ENCODE measurements at regions not wholly inside any gene's neighbourhood (a gene's known extent, or its start where the extent isn't known, plus 50 kb on each side); places are given as distances from the start of the nearest gene placed in this dataset.

DNA sequence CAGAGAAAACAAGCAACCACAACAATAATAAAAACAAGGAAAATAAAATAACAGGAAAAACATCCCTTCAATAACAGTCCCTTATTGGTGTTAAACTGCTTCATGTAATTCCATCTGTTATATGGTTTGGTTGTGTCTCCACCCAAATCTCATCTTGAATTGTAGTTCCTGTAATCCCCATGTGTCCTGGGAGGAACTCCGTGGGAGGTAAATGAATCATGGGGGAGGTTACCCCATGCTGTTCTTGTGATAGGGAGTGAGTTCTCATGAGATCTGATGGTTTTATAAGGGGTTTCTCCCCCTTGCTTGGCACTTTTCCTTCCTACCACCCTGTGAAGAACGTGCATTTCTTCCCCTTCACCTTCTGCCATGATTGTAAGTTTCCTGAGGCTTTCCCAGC lies 369.8 kb downstream of the TMEM232 start:
- ATAC-seq, result no peak
- Mint-ChIP-seq H3K27me3 (peaks cover 0 to 4% (median 0%) of the 10 kb centered on the region in 5 donors), H3K36me3 (no peaks in the 10 kb centered on the region), H3K9me3 (peaks cover 0 to 2% (median 0%) of the 10 kb centered on the region in 11 donors), H3K27ac (no peak overlapping the region), H3K4me1 (no peaks in the 10 kb centered on the region), H3K4me3 (no peak overlapping the region)
- Histone ChIP-seq H3K4me3 (ENCODE audit: low read length) (no peak overlapping the region), H3K4me1 (ENCODE audit: control insufficient read depth in 2 of 2, insufficient read depth in 2 of 2, low read length in 2 of 2) (no peaks in the 10 kb centered on the region), H3K36me3 (ENCODE audit: control insufficient read depth in 2 of 3, insufficient read depth in 3 of 3, low read length in 3 of 3) (no peaks in the 10 kb centered on the region), H3K27ac (ENCODE audit: low read depth, low read length) (no peak overlapping the region), H3K9me3 (ENCODE audit: control insufficient read depth in 2 of 3, low read length in 3 of 3) (no peaks in the 10 kb centered on the region), H3K27me3 (ENCODE audit: control insufficient read depth in 2 of 2, insufficient read depth in 2 of 2, low read length in 2 of 2) (no peaks in the 10 kb centered on the region)
- ChIA-PET POLR2A (no interaction called here), CTCF (no interaction called here)
- DNase-seq, result no peak
- intact Hi-C loops (cut with micrococcal nuclease), result no loop called here

DNA sequence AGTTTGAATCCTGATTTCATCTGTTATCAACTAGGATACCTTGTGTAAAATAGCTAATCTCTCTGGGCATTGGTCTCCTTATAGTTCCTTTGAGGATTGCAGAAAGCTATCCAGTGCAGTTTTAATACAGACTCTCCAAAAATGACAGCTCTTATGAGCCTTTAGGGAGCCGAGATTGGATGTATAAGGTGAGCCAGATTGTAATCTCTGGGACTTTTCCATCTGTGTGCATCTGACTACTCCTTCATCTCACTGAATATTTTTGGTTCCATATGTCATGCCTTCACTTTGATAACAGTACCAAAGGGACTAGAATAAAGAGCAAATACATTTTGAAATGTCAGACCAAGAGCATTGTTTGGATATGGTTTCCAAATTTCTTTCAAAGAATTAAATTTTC lies 367.2 kb downstream of the TMEM232 start:
- POLR2A ChIA-PET, result no interaction called here
- Histone ChIP-seq H3K9me3 (ENCODE audit: control insufficient read depth in 2 of 3, low read length in 3 of 3) (no peaks in the 10 kb centered on the region), H3K4me1 (ENCODE audit: control insufficient read depth in 2 of 2, insufficient read depth in 2 of 2, low read length in 2 of 2) (no peaks in the 10 kb centered on the region), H3K36me3 (ENCODE audit: control insufficient read depth in 2 of 3, insufficient read depth in 3 of 3, low read length in 3 of 3) (no peaks in the 10 kb centered on the region), H3K4me3 (ENCODE audit: low read length) (no peak overlapping the region), H3K27me3 (ENCODE audit: control insufficient read depth in 2 of 2, insufficient read depth in 2 of 2, low read length in 2 of 2) (no peaks in the 10 kb centered on the region), H3K27ac (ENCODE audit: low read depth, low read length) (no peak overlapping the region)
- Mint-ChIP-seq H3K9me3 (no peaks in the 10 kb centered on the region), H3K36me3 (no peaks in the 10 kb centered on the region), H3K27ac (no peak overlapping the region), H3K4me3 (no peak overlapping the region), H3K4me1 (peaks cover 0 to 2% (median 0%) of the 10 kb centered on the region in 7 donors), H3K27me3 (peaks cover 0 to 4% (median 0%) of the 10 kb centered on the region in 5 donors)
- intact Hi-C loops (cut with micrococcal nuclease), result no loop called here
- ATAC-seq (no peak), DNase-seq (no peak)
- CTCF ChIA-PET, result interaction anchor here (0.6 kb wide), 1 partner anchor 55 kb away, joined by 3 read pairs; no protein-coding TSS in a partner anchor

DNA sequence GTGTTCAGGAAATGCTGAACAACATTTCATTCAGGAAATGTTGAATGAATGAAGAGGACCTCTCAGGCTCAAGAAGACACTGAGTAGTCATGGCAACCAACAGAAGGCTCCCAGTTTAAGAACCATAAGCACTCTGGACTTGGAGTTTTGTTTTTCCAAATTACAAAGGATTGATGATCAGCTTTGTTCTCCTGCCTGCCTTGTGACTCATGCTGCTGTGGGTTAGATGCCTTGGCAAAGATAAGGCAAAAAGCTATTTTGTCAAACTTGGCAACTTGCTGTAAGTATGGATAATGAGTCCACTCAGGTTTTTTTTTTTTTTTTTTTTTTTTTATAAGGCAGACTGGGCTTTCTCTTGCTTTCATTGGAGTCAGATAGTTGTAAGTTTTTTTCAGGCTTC lies 365.0 kb downstream of the TMEM232 start:
- ChIA-PET CTCF (no interaction called here), POLR2A (no interaction called here)
- DNase-seq (no peak), ATAC-seq (no peak)
- Mint-ChIP-seq H3K4me3 (no peak overlapping the region), H3K4me1 (peaks cover 0 to 2% (median 0%) of the 10 kb centered on the region in 7 donors), H3K27me3 (peaks cover 0 to 4% (median 0%) of the 10 kb centered on the region in 5 donors), H3K27ac (no peak overlapping the region), H3K36me3 (no peaks in the 10 kb centered on the region), H3K9me3 (no peaks in the 10 kb centered on the region)
- no peaks in the 10 kb centered on the region for H3K36me3 ChIP-seq (ENCODE audit: control insufficient read depth in 2 of 3, insufficient read depth in 3 of 3, low read length in 3 of 3)
- no peak overlapping the region for H3K4me3 ChIP-seq (ENCODE audit: low read length)
- no peak overlapping the region for H3K27ac ChIP-seq (ENCODE audit: low read depth, low read length)
- no peaks in the 10 kb centered on the region for H3K27me3 ChIP-seq (ENCODE audit: control insufficient read depth in 2 of 2, insufficient read depth in 2 of 2, low read length in 2 of 2)
- intact Hi-C loops (cut with micrococcal nuclease), result no loop called here
- H3K9me3 ChIP-seq (ENCODE audit: control insufficient read depth in 2 of 3, low read length in 3 of 3), result no peaks in the 10 kb centered on the region
- H3K4me1 ChIP-seq (ENCODE audit: control insufficient read depth in 2 of 2, insufficient read depth in 2 of 2, low read length in 2 of 2), result no peaks in the 10 kb centered on the region

DNA sequence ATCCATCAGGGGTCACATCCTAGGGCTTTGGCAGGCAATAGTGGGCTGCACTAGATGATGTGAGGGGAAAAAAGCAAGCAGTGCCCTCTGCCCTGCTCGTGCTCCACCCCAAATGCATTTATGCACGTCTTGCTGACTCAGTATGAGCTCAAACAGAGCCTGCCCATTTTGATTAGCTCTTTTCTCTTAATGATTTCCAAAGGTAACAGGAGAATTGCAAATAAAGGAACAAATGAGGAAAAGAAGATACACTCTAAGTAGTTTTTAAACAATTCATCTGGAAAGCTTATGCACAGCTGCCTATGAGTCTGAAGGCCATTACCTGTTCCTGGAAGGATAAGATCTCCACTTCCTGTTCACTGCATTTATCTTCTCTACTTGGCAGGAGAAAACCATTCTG lies 364.2 kb downstream of the TMEM232 start:
- POLR2A ChIA-PET, result no interaction called here
- H3K36me3 Mint-ChIP-seq, result no peaks in the 10 kb centered on the region
- Histone ChIP-seq H3K9me3 (ENCODE audit: control insufficient read depth in 2 of 3, low read length in 3 of 3) (no peaks in the 10 kb centered on the region), H3K4me1 (ENCODE audit: control insufficient read depth in 2 of 2, insufficient read depth in 2 of 2, low read length in 2 of 2) (no peaks in the 10 kb centered on the region), H3K36me3 (ENCODE audit: control insufficient read depth in 2 of 3, insufficient read depth in 3 of 3, low read length in 3 of 3) (no peaks in the 10 kb centered on the region), H3K27me3 (ENCODE audit: control insufficient read depth in 2 of 2, insufficient read depth in 2 of 2, low read length in 2 of 2) (no peaks in the 10 kb centered on the region), H3K4me3 (ENCODE audit: low read length) (no peak overlapping the region), H3K27ac (ENCODE audit: low read depth, low read length) (no peak overlapping the region)
- DNase-seq, result no peak
- ATAC-seq, result no peak
- peaks cover 0 to 2% (median 0%) of the 10 kb centered on the region in 7 donors for H3K4me1 Mint-ChIP-seq
- peaks cover 0 to 4% (median 0%) of the 10 kb centered on the region in 5 donors for H3K27me3 Mint-ChIP-seq
- intact Hi-C loops (cut with micrococcal nuclease), result no loop called here
- CTCF ChIA-PET, result no interaction called here
- no peak overlapping the region for H3K4me3 Mint-ChIP-seq
- H3K9me3 Mint-ChIP-seq, result no peaks in the 10 kb centered on the region
- no peak overlapping the region for H3K27ac Mint-ChIP-seq

DNA sequence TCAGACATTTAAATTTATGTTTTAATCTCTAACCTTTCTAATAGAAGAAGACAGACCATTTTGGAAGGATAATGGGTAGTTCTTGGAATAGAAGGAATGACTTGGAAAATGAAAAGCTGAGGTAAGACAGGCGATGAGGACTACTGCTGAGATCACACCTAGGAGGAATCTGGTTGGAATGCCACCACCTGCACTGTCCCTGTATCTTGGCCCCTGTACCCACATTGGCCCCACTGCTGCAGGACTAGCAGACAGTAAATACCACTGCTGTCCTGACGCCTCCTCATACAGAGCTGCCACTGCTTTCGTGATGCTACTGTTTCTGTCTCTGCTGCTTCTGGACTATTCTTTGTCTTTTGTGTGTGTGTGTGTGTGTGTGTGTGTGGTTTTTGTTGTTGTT lies 359.8 kb downstream of the TMEM232 start:
- no peaks in the 10 kb centered on the region for H3K9me3 ChIP-seq (ENCODE audit: control insufficient read depth in 2 of 3, low read length in 3 of 3)
- Mint-ChIP-seq H3K9me3 (no peaks in the 10 kb centered on the region), H3K36me3 (no peaks in the 10 kb centered on the region), H3K27me3 (no peaks in the 10 kb centered on the region), H3K4me3 (no peak overlapping the region), H3K27ac (no peak overlapping the region), H3K4me1 (peaks cover 0 to 9% (median 0%) of the 10 kb centered on the region in 7 donors)
- H3K27me3 ChIP-seq (ENCODE audit: control insufficient read depth in 2 of 2, insufficient read depth in 2 of 2, low read length in 2 of 2), result no peaks in the 10 kb centered on the region
- no peaks in the 10 kb centered on the region for H3K4me1 ChIP-seq (ENCODE audit: control insufficient read depth in 2 of 2, insufficient read depth in 2 of 2, low read length in 2 of 2)
- H3K4me3 ChIP-seq (ENCODE audit: low read length), result no peak overlapping the region
- ChIA-PET CTCF (no interaction called here), POLR2A (no interaction called here)
- intact Hi-C loops (cut with micrococcal nuclease), result no loop called here
- no peak for DNase-seq
- H3K36me3 ChIP-seq (ENCODE audit: control insufficient read depth in 2 of 3, insufficient read depth in 3 of 3, low read length in 3 of 3), result no peaks in the 10 kb centered on the region
- H3K27ac ChIP-seq (ENCODE audit: low read depth, low read length), result no peak overlapping the region
- no peak for ATAC-seq
